ENCODE measurements at regions not wholly inside any gene's neighbourhood (a gene's known extent, or its start where the extent isn't known, plus 50 kb on each side); places are given as distances from the start of the nearest gene placed in this dataset.

- POLR2A ChIA-PET = no interaction called here
- DNase-seq (ENCODE audit: extremely low spot score) = no peak
- CTCF ChIA-PET = no interaction called here
- no peak for TF ChIP-seq ZNF384 (IDR thresholded peaks at IDR 0.05)
- TF ChIP-seq FOXK2 (IDR thresholded peaks at IDR 0.05) = no peak
- no peak for TF ChIP-seq NFRKB (IDR thresholded peaks at IDR 0.05)
Measured at GRCh38 chr16:89041571-89042481, 51.8 kb upstream of the ACSF3 start.

DNA sequence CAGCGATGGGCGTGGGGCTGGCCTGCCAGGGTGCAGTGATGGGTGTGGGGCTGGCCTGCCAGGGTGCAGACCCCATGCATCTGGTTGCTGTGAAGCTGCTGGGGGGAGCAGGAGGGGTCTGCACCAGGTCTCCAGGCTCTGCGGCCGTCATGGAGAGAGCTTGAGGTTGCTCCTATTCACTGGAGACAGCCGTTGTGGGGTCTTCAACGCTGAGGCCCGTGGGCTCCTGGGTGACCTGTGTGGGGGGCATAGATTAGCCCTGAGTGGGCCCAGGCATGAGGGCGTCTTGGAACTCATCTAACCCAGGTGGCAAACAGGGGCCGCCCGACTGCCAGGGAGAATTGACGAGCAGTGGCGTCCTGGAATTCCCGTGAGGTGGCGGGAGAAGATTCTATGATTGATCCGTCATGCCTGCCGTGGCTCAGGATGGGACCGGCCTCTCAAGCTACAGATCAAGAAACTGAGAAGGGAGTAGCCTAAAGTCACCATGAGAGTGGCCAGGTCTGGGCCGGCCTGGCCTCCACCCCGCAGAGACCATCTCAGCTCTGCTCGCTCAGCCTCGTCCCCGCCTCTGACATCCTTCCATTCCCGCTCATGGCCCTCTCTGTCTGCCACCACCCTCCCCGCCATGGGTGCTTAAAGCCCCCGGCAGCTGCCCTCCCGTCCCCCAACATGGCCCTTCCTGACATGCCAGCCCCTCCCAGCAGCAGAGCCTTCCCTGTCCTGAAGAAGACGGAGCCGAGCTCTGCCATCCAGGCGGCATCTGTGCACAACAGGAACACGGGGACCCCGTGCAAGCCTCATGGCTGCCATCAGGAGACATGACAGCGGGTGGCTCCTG is 50.7 kb upstream of the ACSF3 start:
- no peak for DNase-seq (ENCODE audit: extremely low spot score)
- POLR2A ChIA-PET = no interaction called here
- no peak for TF ChIP-seq CTBP1 (IDR thresholded peaks at IDR 0.05; ENCODE audit: borderline replicate concordance)
- TF ChIP-seq FOXA1 (IDR thresholded peaks at IDR 0.05) = no peak
- TF ChIP-seq SUZ12 (IDR thresholded peaks at IDR 0.05) = no peak
- TF ChIP-seq, protein P1, sequence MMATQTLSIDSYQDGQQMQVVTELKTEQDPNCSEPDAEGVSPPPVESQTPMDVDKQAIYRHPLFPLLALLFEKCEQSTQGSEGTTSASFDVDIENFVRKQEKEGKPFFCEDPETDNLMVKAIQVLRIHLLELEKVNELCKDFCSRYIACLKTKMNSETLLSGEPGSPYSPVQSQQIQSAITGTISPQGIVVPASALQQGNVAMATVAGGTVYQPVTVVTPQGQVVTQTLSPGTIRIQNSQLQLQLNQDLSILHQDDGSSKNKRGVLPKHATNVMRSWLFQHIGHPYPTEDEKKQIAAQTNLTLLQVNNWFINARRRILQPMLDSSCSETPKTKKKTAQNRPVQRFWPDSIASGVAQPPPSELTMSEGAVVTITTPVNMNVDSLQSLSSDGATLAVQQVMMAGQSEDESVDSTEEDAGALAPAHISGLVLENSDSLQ (IDR thresholded peaks at IDR 0.05) = no peak
- CTCF ChIA-PET = no interaction called here

- ChIA-PET CTCF (no interaction called here), POLR2A (no interaction called here)
- TF ChIP-seq L3MBTL2 (conservative IDR thresholded peaks at IDR 0.05) = no peak
- TF ChIP-seq ARNT (IDR thresholded peaks at IDR 0.05) = no peak
- no peak for TF ChIP-seq HDGF (IDR thresholded peaks at IDR 0.05; ENCODE audit: borderline replicate concordance)
- no peak for TF ChIP-seq FOXA1 (IDR thresholded peaks at IDR 0.05)
- no peak for TF ChIP-seq ELF4 (IDR thresholded peaks at IDR 0.05)
- TF ChIP-seq BHLHE40 (IDR thresholded peaks at IDR 0.05; ENCODE audit: borderline replicate concordance) = no peak
- no peak for TF ChIP-seq NFRKB (IDR thresholded peaks at IDR 0.05)
- TF ChIP-seq FOXK2 (IDR thresholded peaks at IDR 0.05) = no peak
- TF ChIP-seq CTBP1 (IDR thresholded peaks at IDR 0.05; ENCODE audit: borderline replicate concordance) = no peak
- TF ChIP-seq LEF1 (IDR thresholded peaks at IDR 0.05; ENCODE audit: borderline replicate concordance) = no peak
- no peak for TF ChIP-seq TARDBP (IDR thresholded peaks at IDR 0.05)
- TF ChIP-seq SUZ12 (IDR thresholded peaks at IDR 0.05) = no peak
- no peak for DNase-seq (ENCODE audit: extremely low spot score)
Measured at GRCh38 chr16:89043636-89044417, 49.8 kb upstream of the ACSF3 start.

All from HEK293T (cell line).